Stimulated activated CD4-positive, alpha-beta T cell treated with anti-CD3 and anti-CD28 coated beads, Interleukin-12 subunit alpha, Interleukin-12 subunit beta, amount 100 ng/mL, for 48 hours (primary cell): ENCODE measurements at regions not wholly inside any gene's neighbourhood (a gene's known extent, or its start where the extent isn't known, plus 50 kb on each side); places are given as distances from the start of the nearest gene placed in this dataset.

Experiments
- DNase-seq, 3 donors: peaks; one replicate each; pipeline ENCODE4 v3.0.0-alpha.2; 2020; ENCODE audit warnings: low read depth in 2 of 3, low spot score in 1 of 3

- DNase-seq = no peak
These were observed 52.2 kb downstream of the FAT3 start for GRCh38 chr11:92276773-92277172.

- DNase-seq = no peak
These were observed 53.3 kb downstream of the FAT3 start for GRCh38 chr11:92277871-92278270.

- no peak for DNase-seq
These were observed 54.3 kb downstream of the FAT3 start for GRCh38 chr11:92278791-92279433.

DNA sequence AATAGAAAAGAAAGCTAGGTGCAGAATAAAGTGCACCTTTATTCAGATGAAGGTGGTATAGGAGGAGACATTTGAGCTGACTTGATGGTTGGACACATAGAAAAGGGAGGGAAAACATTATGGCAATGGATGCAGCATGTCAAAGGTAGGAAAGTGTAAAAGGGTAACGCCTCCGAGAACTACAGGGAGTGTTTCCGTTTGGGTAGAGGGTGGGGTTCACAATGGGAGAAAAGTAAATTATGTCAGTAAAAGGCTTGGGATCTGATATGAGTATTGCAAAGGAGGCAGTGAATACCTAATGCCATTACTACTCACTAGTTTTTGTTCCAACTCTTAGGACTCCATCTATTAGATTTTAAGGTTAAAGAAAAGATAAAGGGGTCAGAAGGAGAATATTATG lies 59.5 kb downstream of the FAT3 start:
- no peak for DNase-seq

DNA sequence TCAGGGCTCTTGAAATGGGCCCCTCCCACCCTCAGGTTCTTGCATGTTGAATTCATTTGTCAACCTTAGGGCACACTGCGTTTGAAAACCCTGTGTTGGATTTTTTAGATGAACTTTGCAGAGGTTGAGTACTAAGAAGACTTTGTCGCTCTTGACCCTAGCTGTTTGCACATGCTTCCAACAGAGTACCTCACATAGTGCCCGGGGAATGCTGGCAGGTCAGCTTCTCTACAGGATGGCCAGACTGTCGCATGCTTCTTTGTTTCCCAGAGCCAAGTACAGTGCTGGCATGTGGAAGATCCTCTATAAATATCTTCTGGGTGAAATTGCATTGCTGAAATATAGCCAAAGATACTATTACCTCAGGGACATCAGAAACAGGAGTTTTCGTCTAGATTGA lies 59.9 kb downstream of the FAT3 start:
- no peak for DNase-seq

- no peak for DNase-seq
These were observed 61.2 kb downstream of the FAT3 start for GRCh38 chr11:92285776-92286175.

DNA sequence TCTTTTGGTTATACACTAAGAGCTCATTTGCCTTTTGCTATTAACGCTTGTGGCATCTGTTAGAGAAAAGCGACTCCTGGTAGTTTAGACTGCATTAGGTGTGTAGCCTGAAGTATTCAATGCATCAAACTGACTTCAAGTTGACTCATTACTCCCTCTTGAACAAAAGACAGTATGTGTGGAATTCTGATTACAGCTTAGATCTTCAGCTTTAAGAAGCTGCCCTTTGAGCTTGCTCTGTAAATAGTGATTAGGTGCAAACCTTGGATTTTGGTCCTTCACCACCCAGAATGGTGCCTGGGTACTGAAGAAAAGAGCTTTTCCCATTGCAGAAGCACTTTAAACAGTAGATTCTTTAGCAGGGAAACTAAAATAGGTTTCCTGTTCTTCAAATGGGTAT lies 62.1 kb downstream of the FAT3 start:
- no peak for DNase-seq

- DNase-seq = no peak
These were observed 70.8 kb downstream of the FAT3 start for GRCh38 chr11:92295175-92296137.

DNA sequence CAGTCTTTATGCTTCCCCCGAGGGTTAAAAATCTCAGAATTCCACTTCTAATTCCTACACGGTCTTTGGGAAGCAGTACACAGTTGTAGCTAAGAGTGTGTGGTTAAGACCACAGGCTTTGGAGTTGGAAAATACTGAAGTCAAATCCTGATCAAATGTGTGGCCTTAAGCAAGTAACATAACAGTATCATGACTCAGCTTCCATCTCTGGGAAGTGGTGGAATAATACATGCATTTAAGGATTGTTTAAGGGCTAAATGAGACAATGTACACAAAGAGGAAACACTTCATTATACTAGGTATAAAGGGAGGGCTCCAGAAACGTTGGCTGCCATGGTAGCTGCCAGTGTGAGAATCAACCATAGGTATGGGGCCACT lies 71.5 kb downstream of the FAT3 start:
- DNase-seq = no peak

DNA sequence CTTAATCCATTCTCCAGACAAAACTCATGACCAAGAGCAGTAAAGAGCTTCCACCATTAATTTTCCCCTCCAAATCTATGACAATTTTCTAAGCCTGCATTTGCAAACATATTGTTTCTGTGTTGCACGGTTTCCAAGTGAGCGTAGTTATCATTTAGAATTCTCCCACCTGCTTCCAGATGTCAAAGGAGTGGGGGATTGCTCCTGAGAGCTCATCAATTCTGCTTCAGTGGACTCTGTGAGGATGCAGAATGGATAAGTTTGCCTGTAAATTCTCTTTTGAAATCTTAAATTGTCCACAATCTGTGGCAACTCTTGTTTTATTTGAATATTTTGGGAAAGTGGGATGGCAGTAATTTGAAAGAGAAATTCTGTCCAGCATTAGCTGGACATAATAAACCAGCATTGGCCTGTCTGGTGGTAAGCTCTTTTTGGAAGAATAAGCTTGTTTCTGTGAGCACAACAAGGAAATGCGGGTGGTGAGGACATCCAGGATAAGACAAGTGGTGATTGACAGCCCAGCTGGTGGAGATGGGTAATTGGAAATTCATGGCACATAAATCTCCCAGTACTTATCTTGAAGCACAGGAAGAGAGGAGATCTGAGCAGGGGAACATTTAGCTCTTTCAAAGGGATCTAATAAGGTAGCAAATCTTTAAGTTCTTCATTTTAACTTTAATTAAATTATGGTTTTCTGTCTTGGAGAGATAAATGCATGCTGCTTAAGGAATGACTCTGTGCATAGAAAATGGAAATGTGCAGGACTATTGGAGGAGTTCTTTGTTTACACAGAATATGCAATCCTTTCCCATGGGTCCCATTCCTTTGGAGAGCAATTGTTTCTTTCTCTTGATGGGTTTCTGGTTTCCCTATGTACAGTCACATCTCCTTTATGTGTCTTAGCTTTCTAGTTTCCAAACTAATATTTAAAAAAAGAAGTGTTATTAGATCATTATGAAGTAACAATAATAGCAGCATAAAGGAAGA lies 73.2 kb downstream of the FAT3 start:
- no peak for DNase-seq

- DNase-seq = no peak
These were observed 76.3 kb downstream of the FAT3 start for GRCh38 chr11:92300876-92301275.

DNA sequence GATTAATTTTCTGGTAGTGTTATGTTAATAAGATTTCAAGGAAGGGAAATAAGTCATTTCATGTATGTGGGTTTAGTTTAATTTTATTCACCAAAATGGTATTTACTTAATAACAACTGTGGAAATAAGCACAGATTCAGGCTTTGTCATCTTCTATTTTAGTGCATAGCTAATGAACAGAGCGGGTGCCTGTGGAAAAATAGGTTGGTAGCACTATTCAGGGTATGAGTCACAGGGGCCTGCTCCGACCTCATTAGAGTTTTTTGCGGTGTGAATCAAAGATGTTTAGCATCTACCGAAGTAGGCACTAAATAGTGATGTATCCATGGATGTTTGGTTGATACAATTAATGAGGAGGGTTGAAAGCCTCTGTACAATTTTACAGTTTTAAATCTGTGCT lies 78.2 kb downstream of the FAT3 start:
- DNase-seq = no peak

DNA sequence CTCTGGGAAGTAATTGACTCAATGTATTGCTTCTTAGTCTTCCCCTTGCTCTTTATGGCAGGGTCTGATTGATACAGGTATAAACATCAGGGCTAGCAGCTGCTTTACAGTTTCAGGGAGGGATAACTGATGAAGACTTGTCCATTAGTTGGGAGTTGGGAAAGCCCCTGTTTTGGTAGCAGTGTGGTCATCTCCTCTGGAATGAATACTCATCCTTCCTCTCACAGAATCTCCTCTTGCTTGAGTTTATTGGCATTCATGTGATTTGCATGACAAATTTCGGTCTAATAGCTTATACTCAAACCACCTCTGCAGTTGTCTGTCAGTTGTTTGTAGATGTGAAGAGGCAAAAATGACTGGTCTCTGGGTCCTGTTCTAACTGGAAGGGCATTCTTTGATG lies 79.7 kb downstream of the FAT3 start:
- DNase-seq = no peak

- DNase-seq = no peak
These were observed 82.4 kb downstream of the FAT3 start for GRCh38 chr11:92306966-92307510.

DNA sequence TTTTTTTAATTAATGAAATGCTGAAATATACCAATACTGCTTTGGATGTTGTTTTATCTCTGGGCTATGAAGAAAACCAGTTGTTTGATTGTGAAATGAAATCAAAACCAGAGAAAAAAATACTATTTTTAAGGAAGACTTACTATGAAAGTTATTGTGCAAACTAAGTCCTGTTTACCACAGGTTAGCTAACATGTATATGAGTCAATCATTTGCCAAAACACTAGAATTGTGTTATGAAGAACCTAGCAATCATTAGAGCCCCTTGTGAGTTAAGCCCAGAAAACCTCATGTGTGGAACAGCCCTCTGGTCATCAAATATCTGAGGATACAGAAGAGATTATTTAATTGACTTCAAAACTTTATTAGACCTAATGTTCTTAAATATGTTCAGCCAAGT lies 83.7 kb downstream of the FAT3 start:
- no peak for DNase-seq

DNA sequence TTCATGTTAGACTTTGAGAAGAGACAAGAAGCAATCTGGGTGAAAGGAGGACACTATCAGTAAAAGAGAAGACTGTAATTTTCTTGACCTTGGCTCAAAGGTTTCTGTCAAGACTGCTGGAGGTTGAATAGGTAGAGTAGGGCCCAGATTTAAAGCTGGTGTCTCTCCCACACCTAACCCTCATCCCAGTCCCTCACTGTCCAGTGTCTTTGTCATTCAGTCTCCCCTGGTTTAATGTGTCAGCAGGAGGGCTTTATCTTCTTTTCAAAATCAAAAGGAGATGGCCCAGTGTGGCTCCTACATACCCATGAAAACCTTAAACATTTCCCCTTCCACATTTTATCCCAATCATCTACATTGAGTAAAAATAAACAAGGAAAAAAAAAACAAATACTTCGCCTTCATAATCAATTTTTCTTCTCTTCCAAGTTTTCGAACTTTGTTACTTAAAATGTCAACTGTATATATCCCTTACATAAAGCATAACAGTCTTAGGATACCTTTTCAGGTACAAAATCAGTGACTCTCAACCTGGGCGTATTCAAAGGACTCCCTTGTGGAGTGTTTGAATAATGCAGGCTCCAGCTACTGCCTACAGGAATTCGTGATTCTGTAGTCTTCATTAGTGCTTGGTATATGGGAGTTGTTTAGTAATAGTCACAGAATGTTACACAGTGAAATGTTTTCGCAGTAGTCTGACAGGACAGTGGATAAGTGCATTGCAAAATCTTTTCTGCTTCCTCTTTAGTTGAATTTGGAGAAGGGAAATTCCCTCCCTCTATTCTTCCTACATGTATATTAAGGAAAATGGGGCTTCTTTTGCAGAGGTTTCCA lies 87.2 kb downstream of the FAT3 start:
- DNase-seq = no peak

DNA sequence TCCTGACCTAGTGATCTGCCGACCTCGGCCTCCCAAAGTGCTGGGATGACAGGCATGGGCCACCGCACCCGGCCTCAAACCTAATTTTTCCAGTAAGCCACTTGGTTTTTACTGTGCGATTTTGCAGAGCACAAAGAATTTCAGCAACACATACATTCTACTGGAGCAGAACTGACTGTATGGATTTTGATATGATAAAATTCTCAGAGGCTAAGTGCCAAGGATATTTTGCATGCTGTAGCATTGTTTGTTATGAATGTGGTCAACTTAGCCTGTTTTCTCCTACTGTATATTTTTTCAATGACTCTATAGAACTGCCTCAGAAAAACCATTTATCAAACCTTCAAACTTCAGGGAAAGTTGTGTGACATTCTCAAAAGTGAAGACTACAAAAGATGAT lies 89.2 kb downstream of the FAT3 start:
- no peak for DNase-seq

- no peak for DNase-seq
These were observed 89.9 kb downstream of the FAT3 start for GRCh38 chr11:92314499-92314898.

DNA sequence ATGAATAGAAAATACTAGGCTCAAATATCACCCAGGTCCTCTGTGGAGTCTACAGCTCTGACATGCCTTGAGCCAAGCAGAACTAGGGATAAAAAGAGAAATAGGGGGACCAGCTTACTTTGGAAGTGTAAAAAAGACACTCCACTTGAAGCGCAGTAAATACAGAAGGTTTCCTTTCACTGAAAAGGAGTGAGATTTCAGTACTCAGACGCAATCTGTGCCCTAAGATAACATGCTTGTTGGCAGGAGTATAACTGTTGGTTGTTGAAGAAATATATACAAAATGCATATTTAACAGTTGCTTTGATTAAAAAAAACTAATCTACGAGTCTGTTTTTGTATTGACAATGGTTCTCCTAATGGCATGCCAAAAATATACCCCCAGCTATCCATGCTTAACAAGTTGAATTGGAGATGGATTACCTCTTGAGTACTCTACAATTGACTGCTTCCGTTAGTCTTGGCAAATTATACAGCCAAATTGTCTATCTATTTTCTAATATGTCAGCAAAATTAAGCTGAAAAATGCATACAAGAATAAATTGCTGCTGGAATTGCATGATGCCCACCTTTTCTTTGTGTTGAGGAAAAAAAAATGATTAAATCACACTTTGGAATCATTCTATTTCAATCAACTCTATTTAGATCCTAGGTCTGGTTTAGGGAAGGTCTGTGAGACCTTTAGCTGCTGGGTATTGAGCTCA lies 91.6 kb downstream of the FAT3 start:
- DNase-seq = no peak

GRCh38 chr11:92317222-92317621 lies 92.6 kb downstream of the FAT3 start:
- DNase-seq = no peak
